ENCODE measurements at regions not wholly inside any gene's neighbourhood (a gene's known extent, or its start where the extent isn't known, plus 50 kb on each side); places are given as distances from the start of the nearest gene placed in this dataset.
"Not testable (repeated sequence)": the region's sequence is repeated elsewhere in the genome, so short reads cannot be mapped to it uniquely, and the experiment has no call there.

DNA sequence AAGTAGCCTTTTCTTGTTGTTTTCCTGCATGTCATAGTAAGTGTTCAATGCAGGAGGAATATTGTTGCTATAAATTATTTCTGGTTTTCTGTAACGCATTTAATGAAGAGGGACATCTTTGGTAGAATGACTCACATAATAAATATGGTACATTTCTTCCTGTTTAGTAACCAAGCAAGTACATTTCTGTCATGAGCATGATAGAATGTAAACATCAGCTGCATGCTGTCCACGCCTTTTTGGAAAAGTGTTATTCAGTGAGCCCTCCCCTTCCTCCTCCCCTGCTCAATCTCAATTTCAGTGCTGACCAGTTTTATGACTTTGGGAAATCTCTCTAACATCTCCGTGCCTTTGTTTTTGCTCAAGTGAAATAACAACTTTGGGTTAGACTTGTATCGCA is 664.0 kb downstream of the XPNPEP1 start:
- DNase-seq (ENCODE audit: low read depth in 6 of 9, low spot score in 9 of 9), result no peak
- Histone ChIP-seq H3K27me3 (ENCODE audit: control insufficient read depth in 2 of 2, insufficient read depth in 1 of 2, low read length in 1 of 2) (no peaks in the 10 kb centered on the region), H3K4me3 (ENCODE audit: low read length in 2 of 2) (no peak overlapping the region), H3K9me3 (ENCODE audit: control insufficient read depth in 2 of 2, insufficient read depth in 1 of 2, low read length in 1 of 2) (peaks cover 2 to 8% of the 10 kb centered on the region in 2 donors), H3K27ac (ENCODE audit: low read depth in 1 of 2, low read length in 1 of 2) (no peak overlapping the region), H3K36me3 (ENCODE audit: control insufficient read depth in 2 of 2, insufficient read depth in 2 of 2, low read length in 1 of 2) (no peaks in the 10 kb centered on the region), H3K4me1 (ENCODE audit: control insufficient read depth in 2 of 2, insufficient read depth in 2 of 2, low read length in 2 of 2) (no peaks in the 10 kb centered on the region)
- WGBS, result 74% methylated on average over 4 of the region's 4 CpGs

DNA sequence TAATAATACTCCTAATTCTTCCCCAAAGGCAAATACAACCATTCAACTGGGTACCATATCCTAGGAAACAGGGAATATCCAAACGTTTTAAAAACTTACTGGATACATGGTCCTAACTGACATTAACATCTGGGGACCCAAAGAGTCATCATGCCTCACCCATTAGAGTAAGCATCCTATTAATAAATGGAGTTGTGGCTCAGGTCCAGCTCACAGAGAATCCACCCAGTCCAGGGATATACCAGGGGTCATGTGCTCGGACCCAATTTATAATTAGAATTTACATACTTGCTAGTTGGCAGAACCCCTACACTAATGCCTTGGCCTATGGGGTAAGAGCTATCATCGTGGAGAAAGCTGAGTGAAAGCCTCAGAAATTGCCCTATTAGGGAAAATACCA is 670.0 kb downstream of the XPNPEP1 start:
- no peak for DNase-seq (ENCODE audit: low read depth in 6 of 9, low spot score in 9 of 9)
- Histone ChIP-seq H3K4me3 (ENCODE audit: low read length in 2 of 2) (no peak overlapping the region), H3K36me3 (ENCODE audit: control insufficient read depth in 2 of 2, insufficient read depth in 2 of 2, low read length in 1 of 2) (no peaks in the 10 kb centered on the region), H3K27ac (ENCODE audit: low read depth in 1 of 2, low read length in 1 of 2) (no peak overlapping the region), H3K9me3 (ENCODE audit: control insufficient read depth in 2 of 2, insufficient read depth in 1 of 2, low read length in 1 of 2) (no peaks in the 10 kb centered on the region), H3K4me1 (ENCODE audit: control insufficient read depth in 2 of 2, insufficient read depth in 2 of 2, low read length in 2 of 2) (no peaks in the 10 kb centered on the region), H3K27me3 (ENCODE audit: control insufficient read depth in 2 of 2, insufficient read depth in 1 of 2, low read length in 1 of 2) (no peaks in the 10 kb centered on the region)
- 85% methylated on average over 3 of the region's 3 CpGs for WGBS

DNA sequence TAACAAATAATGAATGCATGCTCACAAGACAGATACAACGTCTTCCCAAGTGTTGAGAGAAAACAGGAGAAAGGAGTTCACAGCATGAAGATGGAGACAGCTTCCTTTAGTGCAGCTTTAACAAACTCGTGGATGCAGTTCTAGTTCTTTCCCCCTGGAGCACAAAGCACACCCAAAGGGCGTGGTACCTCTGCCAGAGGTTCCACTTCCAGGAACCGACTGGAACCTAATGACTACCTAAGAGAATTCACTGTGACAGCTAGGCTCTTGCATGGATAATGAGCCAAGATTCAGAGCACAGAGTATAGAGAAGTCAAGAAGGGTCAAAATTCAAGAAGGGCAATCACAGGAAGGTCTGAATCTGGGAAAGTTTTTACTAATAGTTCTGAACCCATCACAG is 673.2 kb downstream of the XPNPEP1 start:
- DNase-seq (ENCODE audit: low read depth in 6 of 9, low spot score in 9 of 9), result no peak
- Histone ChIP-seq H3K4me3 (ENCODE audit: low read length in 2 of 2) (no peak overlapping the region), H3K9me3 (ENCODE audit: control insufficient read depth in 2 of 2, insufficient read depth in 1 of 2, low read length in 1 of 2) (no peaks in the 10 kb centered on the region), H3K4me1 (ENCODE audit: control insufficient read depth in 2 of 2, insufficient read depth in 2 of 2, low read length in 2 of 2) (no peaks in the 10 kb centered on the region), H3K36me3 (ENCODE audit: control insufficient read depth in 2 of 2, insufficient read depth in 2 of 2, low read length in 1 of 2) (no peaks in the 10 kb centered on the region), H3K27me3 (ENCODE audit: control insufficient read depth in 2 of 2, insufficient read depth in 1 of 2, low read length in 1 of 2) (no peaks in the 10 kb centered on the region), H3K27ac (ENCODE audit: low read depth in 1 of 2, low read length in 1 of 2) (no peak overlapping the region)
- WGBS, result 82% methylated on average over 4 of the region's 4 CpGs

DNA sequence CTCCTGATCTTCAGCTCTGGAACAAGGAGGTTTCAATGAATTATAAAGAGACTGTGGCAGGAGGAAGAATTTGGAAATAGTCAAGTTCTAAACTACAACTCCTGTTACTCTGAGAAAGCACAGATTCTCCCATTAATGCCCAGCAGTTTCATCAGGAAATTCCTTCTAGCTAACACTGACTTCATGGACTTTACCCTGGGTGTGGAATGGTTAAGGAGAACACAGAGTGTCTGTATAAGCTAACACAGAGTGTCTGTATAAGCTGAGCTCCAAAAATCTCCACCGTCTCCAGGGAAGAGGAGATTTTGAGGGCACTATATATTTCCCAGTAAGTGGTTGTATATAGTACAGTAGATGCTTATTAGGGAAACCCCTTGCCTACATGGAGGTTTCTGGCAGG is 675.5 kb downstream of the XPNPEP1 start:
- Histone ChIP-seq H3K4me1 (ENCODE audit: control insufficient read depth in 2 of 2, insufficient read depth in 2 of 2, low read length in 2 of 2) (no peaks in the 10 kb centered on the region), H3K4me3 (ENCODE audit: low read length in 2 of 2) (no peak overlapping the region), H3K27ac (ENCODE audit: low read depth in 1 of 2, low read length in 1 of 2) (no peak overlapping the region), H3K36me3 (ENCODE audit: control insufficient read depth in 2 of 2, insufficient read depth in 2 of 2, low read length in 1 of 2) (no peaks in the 10 kb centered on the region), H3K27me3 (ENCODE audit: control insufficient read depth in 2 of 2, insufficient read depth in 1 of 2, low read length in 1 of 2) (no peaks in the 10 kb centered on the region), H3K9me3 (ENCODE audit: control insufficient read depth in 2 of 2, insufficient read depth in 1 of 2, low read length in 1 of 2) (no peaks in the 10 kb centered on the region)
- no peak for DNase-seq (ENCODE audit: low read depth in 6 of 9, low spot score in 9 of 9)
- 98% methylated on average over 1 of the region's 1 CpG for WGBS

DNA sequence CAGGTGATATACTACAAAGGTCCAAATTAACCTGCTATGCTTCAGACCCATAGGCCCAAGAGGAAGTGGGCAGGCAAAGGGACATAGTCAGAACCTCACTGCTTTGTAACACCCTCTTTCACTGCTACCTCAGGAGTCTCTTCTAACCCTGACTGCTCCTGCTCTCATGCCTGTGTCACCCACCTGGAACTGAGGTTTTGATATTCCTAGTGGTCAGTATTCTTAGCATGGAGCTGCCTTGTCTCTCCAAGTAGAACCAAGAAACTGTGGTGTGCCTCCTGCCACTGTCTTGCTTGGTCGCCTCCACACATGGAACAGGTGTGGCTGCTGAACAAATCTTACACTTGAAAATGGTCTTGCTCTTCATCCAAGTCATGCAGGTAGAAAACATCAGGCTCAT is 677.5 kb downstream of the XPNPEP1 start:
- H3K36me3 ChIP-seq (ENCODE audit: control insufficient read depth in 2 of 2, insufficient read depth in 2 of 2, low read length in 1 of 2), result no peaks in the 10 kb centered on the region
- no peak overlapping the region for H3K4me3 ChIP-seq (ENCODE audit: low read length in 2 of 2)
- no peaks in the 10 kb centered on the region for H3K4me1 ChIP-seq (ENCODE audit: control insufficient read depth in 2 of 2, insufficient read depth in 2 of 2, low read length in 2 of 2)
- WGBS, result 96% methylated on average over 1 of the region's 1 CpG
- no peak for DNase-seq (ENCODE audit: low read depth in 6 of 9, low spot score in 9 of 9)
- no peak overlapping the region for H3K27ac ChIP-seq (ENCODE audit: low read depth in 1 of 2, low read length in 1 of 2)
- H3K9me3 ChIP-seq (ENCODE audit: control insufficient read depth in 2 of 2, insufficient read depth in 1 of 2, low read length in 1 of 2), result no peaks in the 10 kb centered on the region
- no peaks in the 10 kb centered on the region for H3K27me3 ChIP-seq (ENCODE audit: control insufficient read depth in 2 of 2, insufficient read depth in 1 of 2, low read length in 1 of 2)

DNA sequence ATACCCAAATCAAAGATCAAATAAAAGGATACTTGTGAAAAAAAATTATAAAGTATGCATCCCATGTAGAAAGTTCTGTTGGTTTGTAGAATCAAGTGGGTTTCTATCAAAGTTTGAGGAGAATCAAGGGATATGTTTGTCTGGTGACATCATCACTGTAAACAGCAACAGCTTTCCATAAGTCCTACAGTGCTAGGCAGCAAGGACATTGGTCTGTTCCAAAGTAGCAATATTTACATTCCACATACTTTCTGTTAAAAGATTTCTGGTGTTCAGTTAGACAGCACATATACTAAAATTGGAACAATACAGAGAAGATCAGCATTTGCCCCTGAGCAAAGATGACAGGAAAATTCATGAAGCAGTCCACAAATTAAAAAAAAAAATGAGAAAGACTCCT is 683.9 kb downstream of the XPNPEP1 start:
- Histone ChIP-seq H3K9me3 (ENCODE audit: control insufficient read depth in 2 of 2, insufficient read depth in 1 of 2, low read length in 1 of 2) (peaks cover 0 to 2% of the 10 kb centered on the region in 2 donors), H3K27me3 (ENCODE audit: control insufficient read depth in 2 of 2, insufficient read depth in 1 of 2, low read length in 1 of 2) (no peaks in the 10 kb centered on the region), H3K36me3 (ENCODE audit: control insufficient read depth in 2 of 2, insufficient read depth in 2 of 2, low read length in 1 of 2) (no peaks in the 10 kb centered on the region), H3K27ac (ENCODE audit: low read depth in 1 of 2, low read length in 1 of 2) (no peak overlapping the region), H3K4me3 (ENCODE audit: low read length in 2 of 2) (no peak overlapping the region), H3K4me1 (ENCODE audit: control insufficient read depth in 2 of 2, insufficient read depth in 2 of 2, low read length in 2 of 2) (no peaks in the 10 kb centered on the region)
- DNase-seq (ENCODE audit: low read depth in 6 of 9, low spot score in 9 of 9), result no peak

DNA sequence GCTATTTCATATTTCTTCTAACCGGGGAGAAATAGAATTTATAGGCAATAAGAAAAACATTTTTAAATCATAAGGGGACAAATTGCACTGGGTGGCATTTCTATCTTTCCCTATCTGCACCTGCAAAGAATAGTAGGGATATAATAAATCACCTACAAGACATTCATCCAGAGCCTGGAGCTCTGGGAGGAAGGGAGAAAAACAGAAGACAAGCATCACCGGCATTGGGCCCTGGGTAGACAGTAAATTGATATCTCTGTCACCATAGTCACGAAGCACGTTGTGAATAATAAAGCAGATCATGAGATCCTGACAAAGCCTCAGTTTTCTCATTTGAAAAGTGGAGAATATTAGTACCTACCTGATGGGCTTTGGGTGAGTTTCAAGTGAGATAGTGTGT is 685.6 kb downstream of the XPNPEP1 start:
- Histone ChIP-seq H3K4me1 (ENCODE audit: control insufficient read depth in 2 of 2, insufficient read depth in 2 of 2, low read length in 2 of 2) (no peaks in the 10 kb centered on the region), H3K36me3 (ENCODE audit: control insufficient read depth in 2 of 2, insufficient read depth in 2 of 2, low read length in 1 of 2) (no peaks in the 10 kb centered on the region), H3K4me3 (ENCODE audit: low read length in 2 of 2) (no peak overlapping the region), H3K27ac (ENCODE audit: low read depth in 1 of 2, low read length in 1 of 2) (no peak overlapping the region), H3K9me3 (ENCODE audit: control insufficient read depth in 2 of 2, insufficient read depth in 1 of 2, low read length in 1 of 2) (peaks cover 0 to 2% of the 10 kb centered on the region in 2 donors), H3K27me3 (ENCODE audit: control insufficient read depth in 2 of 2, insufficient read depth in 1 of 2, low read length in 1 of 2) (no peaks in the 10 kb centered on the region)
- WGBS, result 88% methylated on average over 4 of the region's 4 CpGs
- no peak for DNase-seq (ENCODE audit: low read depth in 6 of 9, low spot score in 9 of 9)

DNA sequence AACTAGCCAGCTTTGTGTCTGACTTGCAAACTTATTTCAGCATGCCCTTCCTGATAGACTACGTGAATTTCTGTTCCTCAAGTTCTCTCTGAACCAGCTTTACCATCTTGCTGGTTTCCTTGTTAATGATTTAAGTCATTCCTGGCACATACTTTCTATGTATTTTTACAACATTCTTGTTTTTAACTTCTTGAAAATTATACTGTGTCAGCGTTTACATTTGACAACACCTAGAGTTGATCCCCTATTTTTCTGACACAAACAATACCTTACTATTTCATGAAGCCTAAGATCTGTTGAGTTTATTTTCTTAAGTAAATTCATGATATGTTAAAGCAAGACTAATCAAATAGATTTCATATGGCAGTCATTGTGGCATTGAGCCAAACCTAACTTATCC is 686.3 kb downstream of the XPNPEP1 start:
- WGBS, result 86% methylated on average over 2 of the region's 2 CpGs
- Histone ChIP-seq H3K27me3 (ENCODE audit: control insufficient read depth in 2 of 2, insufficient read depth in 1 of 2, low read length in 1 of 2) (no peaks in the 10 kb centered on the region), H3K4me3 (ENCODE audit: low read length in 2 of 2) (no peak overlapping the region), H3K4me1 (ENCODE audit: control insufficient read depth in 2 of 2, insufficient read depth in 2 of 2, low read length in 2 of 2) (no peaks in the 10 kb centered on the region), H3K36me3 (ENCODE audit: control insufficient read depth in 2 of 2, insufficient read depth in 2 of 2, low read length in 1 of 2) (no peaks in the 10 kb centered on the region), H3K9me3 (ENCODE audit: control insufficient read depth in 2 of 2, insufficient read depth in 1 of 2, low read length in 1 of 2) (peaks cover 0 to 2% of the 10 kb centered on the region in 2 donors), H3K27ac (ENCODE audit: low read depth in 1 of 2, low read length in 1 of 2) (no peak overlapping the region)
- DNase-seq (ENCODE audit: low read depth in 6 of 9, low spot score in 9 of 9), result no peak

DNA sequence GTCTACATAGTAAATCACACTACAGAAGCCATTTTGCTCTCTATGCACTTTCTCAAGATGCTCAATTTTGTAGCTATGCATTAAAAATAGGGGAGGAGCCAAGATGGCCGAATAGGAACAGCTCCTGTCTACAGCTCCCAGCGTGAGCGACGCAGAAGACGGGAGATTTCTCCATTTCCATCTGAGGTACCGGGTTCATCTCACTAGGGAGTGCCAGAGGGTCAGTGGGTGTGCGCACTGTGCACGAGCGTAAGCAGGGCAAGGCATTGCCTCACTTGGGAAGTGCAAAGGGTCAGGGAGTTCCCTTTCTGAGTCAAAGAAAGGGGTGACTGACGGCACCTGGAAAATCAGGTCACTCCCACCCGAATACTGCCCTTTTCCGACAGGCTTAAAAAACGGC is 699.8 kb downstream of the XPNPEP1 start:
- not testable (repeated sequence) for H3K36me3 ChIP-seq (ENCODE audit: control insufficient read depth in 2 of 2, insufficient read depth in 2 of 2, low read length in 1 of 2); H3K27me3 ChIP-seq (ENCODE audit: control insufficient read depth in 2 of 2, insufficient read depth in 1 of 2, low read length in 1 of 2); H3K27ac ChIP-seq (ENCODE audit: low read depth in 1 of 2, low read length in 1 of 2); DNase-seq (ENCODE audit: low read depth in 6 of 9, low spot score in 9 of 9); H3K4me3 ChIP-seq (ENCODE audit: low read length in 2 of 2); H3K4me1 ChIP-seq (ENCODE audit: control insufficient read depth in 2 of 2, insufficient read depth in 2 of 2, low read length in 2 of 2); H3K9me3 ChIP-seq (ENCODE audit: control insufficient read depth in 2 of 2, insufficient read depth in 1 of 2, low read length in 1 of 2)
- WGBS, result 88% methylated on average over 13 of the region's 13 CpGs

DNA sequence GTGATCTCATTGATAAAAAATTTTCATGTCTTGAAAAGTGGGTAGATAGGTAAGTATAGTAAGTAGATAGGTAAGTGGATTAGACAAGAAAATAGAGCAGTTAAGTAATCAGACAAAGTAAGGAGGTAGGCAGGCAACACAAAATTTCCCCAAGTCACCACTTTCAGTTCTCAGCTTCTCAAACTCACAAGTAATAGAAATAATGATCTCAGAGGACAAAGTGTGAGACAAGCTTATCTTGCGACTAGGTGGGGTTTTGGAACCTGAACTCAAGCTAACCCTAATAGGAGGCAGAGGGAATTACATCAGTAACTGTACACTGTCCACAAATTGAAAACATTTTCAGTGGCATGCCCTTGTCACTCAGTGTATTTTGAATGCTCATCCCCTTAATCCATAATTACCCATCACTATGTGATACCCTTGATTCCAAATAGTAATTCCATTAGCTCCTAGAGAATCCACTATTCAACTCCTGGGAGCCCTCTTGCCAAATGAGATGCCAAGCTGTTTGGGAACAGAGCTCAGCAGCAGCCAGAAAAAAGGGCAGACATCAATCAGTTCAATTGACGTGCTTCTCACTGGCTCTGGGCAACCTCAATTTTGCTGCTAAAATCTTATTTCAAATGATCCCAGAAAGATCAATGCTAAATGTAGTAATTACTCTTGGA is 703.2 kb downstream of the XPNPEP1 start:
- Histone ChIP-seq H3K4me3 (ENCODE audit: low read length in 2 of 2) (no peak overlapping the region), H3K36me3 (ENCODE audit: control insufficient read depth in 2 of 2, insufficient read depth in 2 of 2, low read length in 1 of 2) (no peaks in the 10 kb centered on the region), H3K27me3 (ENCODE audit: control insufficient read depth in 2 of 2, insufficient read depth in 1 of 2, low read length in 1 of 2) (no peaks in the 10 kb centered on the region), H3K4me1 (ENCODE audit: control insufficient read depth in 2 of 2, insufficient read depth in 2 of 2, low read length in 2 of 2) (no peaks in the 10 kb centered on the region), H3K27ac (ENCODE audit: low read depth in 1 of 2, low read length in 1 of 2) (no peak overlapping the region), H3K9me3 (ENCODE audit: control insufficient read depth in 2 of 2, insufficient read depth in 1 of 2, low read length in 1 of 2) (no peaks in the 10 kb centered on the region)
- WGBS, result 89% methylated on average over 2 of the region's 2 CpGs
- no peak for DNase-seq (ENCODE audit: low read depth in 6 of 9, low spot score in 9 of 9)
